ENCODE measurements at regions not wholly inside any gene's neighbourhood (a gene's known extent, or its start where the extent isn't known, plus 50 kb on each side); places are given as distances from the start of the nearest gene placed in this dataset.

DNA sequence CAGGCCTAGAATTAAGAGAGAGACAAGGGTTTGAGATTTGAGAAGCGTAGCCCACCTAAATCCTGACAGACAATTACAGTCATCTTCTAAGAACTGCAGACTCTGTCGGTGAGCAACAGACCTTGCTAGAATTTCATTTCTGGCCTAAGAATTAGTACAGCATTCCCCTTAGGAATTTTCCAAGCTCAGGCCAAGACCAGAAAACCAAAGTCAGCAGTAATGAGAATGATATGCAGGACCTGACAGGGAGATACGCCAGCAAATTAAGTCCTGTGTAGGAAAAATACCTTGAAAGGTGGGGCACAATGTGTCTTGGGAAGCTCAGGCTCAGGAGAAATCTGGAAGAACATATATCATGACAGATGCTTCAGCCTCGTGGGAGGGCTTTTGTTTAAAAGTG is 52.7 kb upstream of the HERPUD2 start:
- Histone ChIP-seq H3K27ac (no peak overlapping the region), H3K4me3 (no peak overlapping the region), H3K4me1 (ENCODE audit: low read depth) (peaks cover 3% of the 10 kb centered on the region), H3K9me3 (ENCODE audit: low read depth) (no peaks in the 10 kb centered on the region), H3K36me3 (no peaks in the 10 kb centered on the region), H3K27me3 (no peaks in the 10 kb centered on the region)
- DNase-seq (ENCODE audit: low read depth in 1 of 2, low spot score in 1 of 2) = no peak
- TF ChIP-seq, protein P1, sequence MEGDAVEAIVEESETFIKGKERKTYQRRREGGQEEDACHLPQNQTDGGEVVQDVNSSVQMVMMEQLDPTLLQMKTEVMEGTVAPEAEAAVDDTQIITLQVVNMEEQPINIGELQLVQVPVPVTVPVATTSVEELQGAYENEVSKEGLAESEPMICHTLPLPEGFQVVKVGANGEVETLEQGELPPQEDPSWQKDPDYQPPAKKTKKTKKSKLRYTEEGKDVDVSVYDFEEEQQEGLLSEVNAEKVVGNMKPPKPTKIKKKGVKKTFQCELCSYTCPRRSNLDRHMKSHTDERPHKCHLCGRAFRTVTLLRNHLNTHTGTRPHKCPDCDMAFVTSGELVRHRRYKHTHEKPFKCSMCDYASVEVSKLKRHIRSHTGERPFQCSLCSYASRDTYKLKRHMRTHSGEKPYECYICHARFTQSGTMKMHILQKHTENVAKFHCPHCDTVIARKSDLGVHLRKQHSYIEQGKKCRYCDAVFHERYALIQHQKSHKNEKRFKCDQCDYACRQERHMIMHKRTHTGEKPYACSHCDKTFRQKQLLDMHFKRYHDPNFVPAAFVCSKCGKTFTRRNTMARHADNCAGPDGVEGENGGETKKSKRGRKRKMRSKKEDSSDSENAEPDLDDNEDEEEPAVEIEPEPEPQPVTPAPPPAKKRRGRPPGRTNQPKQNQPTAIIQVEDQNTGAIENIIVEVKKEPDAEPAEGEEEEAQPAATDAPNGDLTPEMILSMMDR (IDR thresholded peaks at IDR 0.05; ENCODE audit: low read depth, low read length) = no peak

DNA sequence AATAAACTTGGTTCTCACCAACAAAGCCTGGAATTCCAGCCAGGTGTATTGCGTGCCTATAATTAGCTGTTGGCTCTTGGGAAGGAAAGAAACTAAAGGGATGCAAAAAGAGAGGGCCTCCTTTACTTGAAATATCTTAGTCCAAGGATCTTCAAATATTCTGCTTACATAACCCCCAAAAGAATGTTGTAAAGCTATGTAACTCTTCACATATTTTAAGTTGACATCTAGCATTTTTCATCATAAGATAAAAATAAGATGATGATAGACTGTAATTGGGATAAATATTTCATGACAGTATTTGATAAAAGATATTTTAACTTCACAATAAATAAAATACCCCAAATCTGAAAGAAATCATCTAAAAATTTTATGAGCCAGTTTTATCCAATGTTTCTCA is 52.5 kb upstream of the SEPTIN7 start:
- H3K9me3 ChIP-seq (ENCODE audit: low read depth) = no peaks in the 10 kb centered on the region

DNA sequence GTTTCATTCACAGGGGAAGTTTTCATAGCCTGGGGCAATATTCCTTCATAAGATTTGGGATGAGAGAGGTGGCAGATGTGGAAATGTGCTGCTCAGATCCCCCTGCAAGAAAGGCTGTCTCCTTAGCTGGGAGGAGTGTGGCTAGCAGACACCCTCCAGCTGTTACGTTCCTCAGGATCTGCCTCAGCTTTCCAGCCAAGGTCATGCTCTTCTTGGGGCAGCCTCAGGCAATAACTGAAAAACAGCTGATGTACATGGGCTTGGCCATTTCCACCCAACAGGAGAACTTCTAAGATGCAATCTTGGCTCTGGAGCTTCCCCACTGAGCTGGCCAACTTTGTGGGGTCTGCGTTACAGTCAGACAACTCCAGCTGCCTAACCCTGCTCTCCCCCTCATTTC is 51.3 kb upstream of the SEPTIN7 start:
- Histone ChIP-seq H3K4me3 (no peak overlapping the region), H3K4me1 (ENCODE audit: low read depth) (peaks cover 16% of the 10 kb centered on the region), H3K9me3 (ENCODE audit: low read depth) (no peaks in the 10 kb centered on the region), H3K36me3 (no peaks in the 10 kb centered on the region), H3K27me3 (no peaks in the 10 kb centered on the region), H3K27ac (no peak overlapping the region)
- TF ChIP-seq, protein P1 (IDR thresholded peaks at IDR 0.05; ENCODE audit: low read depth, low read length) = no peak
- DNase-seq (ENCODE audit: low read depth in 1 of 2, low spot score in 1 of 2) = peak in 1 of 2 donors; percentile 85

More for the DNA sequence above, 52.5 kb upstream of the SEPTIN7 start:
- no peak for DNase-seq (ENCODE audit: low read depth in 1 of 2, low spot score in 1 of 2)
- Histone ChIP-seq H3K27me3 (no peaks in the 10 kb centered on the region), H3K36me3 (no peaks in the 10 kb centered on the region), H3K27ac (no peak overlapping the region), H3K4me1 (ENCODE audit: low read depth) (peaks cover 5% of the 10 kb centered on the region), H3K4me3 (no peak overlapping the region)
- TF ChIP-seq, protein P1 (IDR thresholded peaks at IDR 0.05; ENCODE audit: low read depth, low read length) = no peak

Data from cardiac muscle cell (in vitro differentiated cells and primary cell).